MM.1S (cell line): ENCODE measurements at regions not wholly inside any gene's neighbourhood (a gene's known extent, or its start where the extent isn't known, plus 50 kb on each side); places are given as distances from the start of the nearest gene placed in this dataset.

ENCODE experiments used
- EZH2 ChIP-seq: fragments of 300-600 bp; sonication (generic); optimal IDR thresholded peaks from 2 replicates; pipeline ENCODE3; 2017; ENCODE audit warnings: low read depth, mild to moderate bottlenecking, antibody characterized with exemption, low read length, mixed read lengths
- EZH2phosphoT487 ChIP-seq: fragments of 300-600 bp; sonication (generic); IDR thresholded peaks from 2 replicates; pipeline ENCODE4 v1.6.1; 2018; ENCODE audit warnings: antibody characterized with exemption, low read length
- TF ChIP-seq, protein P1 (sequence below): fragments of 300-600 bp; sonication (generic); IDR thresholded peaks from 2 replicates; pipeline ENCODE4 v1.5.1; 2016; ENCODE audit warnings: antibody characterized with exemption, low read length, mixed read lengths

DNA sequence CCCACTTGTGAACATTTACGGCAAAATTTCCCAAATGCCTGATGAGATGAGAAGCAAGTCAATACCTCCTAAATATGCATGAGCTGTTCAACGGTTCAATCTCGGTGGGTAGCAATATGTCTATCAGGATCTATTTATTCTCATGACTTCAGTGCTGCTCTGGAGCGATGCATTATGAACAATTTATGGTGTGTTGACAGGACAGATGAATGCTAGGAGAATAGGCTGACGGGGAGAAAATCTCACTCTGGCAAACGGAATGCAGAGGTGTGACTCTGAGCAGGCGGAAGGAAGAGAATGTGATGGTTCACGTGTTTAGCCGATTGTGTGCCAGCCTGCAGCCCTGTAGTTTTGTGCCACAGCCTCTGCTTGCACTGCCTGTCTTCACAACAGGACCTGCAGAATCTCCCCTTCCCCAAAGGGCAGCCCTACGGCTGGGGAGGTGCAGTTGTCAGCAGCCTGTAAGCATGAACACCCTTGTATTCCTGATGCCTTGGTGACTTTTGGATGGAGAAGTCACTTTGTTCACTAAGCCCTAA, 345.2 kb downstream of the PHKB start:
- TF ChIP-seq EZH2phosphoT487 = no peak
- TF ChIP-seq, protein P1, sequence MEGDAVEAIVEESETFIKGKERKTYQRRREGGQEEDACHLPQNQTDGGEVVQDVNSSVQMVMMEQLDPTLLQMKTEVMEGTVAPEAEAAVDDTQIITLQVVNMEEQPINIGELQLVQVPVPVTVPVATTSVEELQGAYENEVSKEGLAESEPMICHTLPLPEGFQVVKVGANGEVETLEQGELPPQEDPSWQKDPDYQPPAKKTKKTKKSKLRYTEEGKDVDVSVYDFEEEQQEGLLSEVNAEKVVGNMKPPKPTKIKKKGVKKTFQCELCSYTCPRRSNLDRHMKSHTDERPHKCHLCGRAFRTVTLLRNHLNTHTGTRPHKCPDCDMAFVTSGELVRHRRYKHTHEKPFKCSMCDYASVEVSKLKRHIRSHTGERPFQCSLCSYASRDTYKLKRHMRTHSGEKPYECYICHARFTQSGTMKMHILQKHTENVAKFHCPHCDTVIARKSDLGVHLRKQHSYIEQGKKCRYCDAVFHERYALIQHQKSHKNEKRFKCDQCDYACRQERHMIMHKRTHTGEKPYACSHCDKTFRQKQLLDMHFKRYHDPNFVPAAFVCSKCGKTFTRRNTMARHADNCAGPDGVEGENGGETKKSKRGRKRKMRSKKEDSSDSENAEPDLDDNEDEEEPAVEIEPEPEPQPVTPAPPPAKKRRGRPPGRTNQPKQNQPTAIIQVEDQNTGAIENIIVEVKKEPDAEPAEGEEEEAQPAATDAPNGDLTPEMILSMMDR = no peak
- no peak for TF ChIP-seq EZH2
